Gastrocnemius medialis (tissue), 4 donors: ENCODE measurements at regions not wholly inside any gene's neighbourhood (a gene's known extent, or its start where the extent isn't known, plus 50 kb on each side); places are given as distances from the start of the nearest gene placed in this dataset.

Source experiments
- ATAC-seq, 2 donors: fragments of 150-250 bp; one replicate each; pipeline ENCODE4 v1.9.1; 2016
- DNase-seq, 2 donors: peaks; one replicate each; pipeline ENCODE4 v3.0.0-alpha.2; 2019
- H3K27ac ChIP-seq, 4 donors: fragments of 200-600 bp; sonication (generic); 1 replicate in 1 of 4; 2 replicates in 3 of 4; pipeline ENCODE4 v1.5.1; 2016 to 2018; ENCODE audit warnings: mild to moderate bottlenecking in 2 of 4, moderate library complexity in 1 of 4
- H3K27me3 ChIP-seq, 3 donors: fragments of 200-600 bp; sonication (generic) in 2 of 3; 1 replicate in 1 of 3; 2 replicates in 2 of 3; pipeline versions ENCODE4 v1.5.1 to v1.6.0; 2016 to 2019; ENCODE audit warnings: mild to moderate bottlenecking in 1 of 3, moderate library complexity in 1 of 3
- H3K36me3 ChIP-seq, 2 donors: fragments of 200-600 bp; sonication (generic) in 1 of 2; one replicate each; pipeline ENCODE4 v1.5.1; 2017 to 2018
- H3K4me1 ChIP-seq, 2 donors: fragments of 200-600 bp; sonication (generic) in 1 of 2; one replicate each; pipeline ENCODE4 v1.5.1; 2016 to 2017; ENCODE audit warnings: mild to moderate bottlenecking in 2 of 2
- H3K4me3 ChIP-seq, 4 donors: fragments of 200-600 bp; sonication (generic) in 3 of 4; 1 replicate in 1 of 4; 2 replicates in 3 of 4; pipeline ENCODE4 v1.5.1; 2016 to 2019; ENCODE audit warnings: mild to moderate bottlenecking in 2 of 4
- H3K9me3 ChIP-seq, 3 donors: fragments of 200-600 bp; sonication (generic) in 2 of 3; 1 replicate in 1 of 3; 2 replicates in 2 of 3; pipeline ENCODE4 v1.5.1; 2016 to 2019
- CTCF ChIP-seq, 5 experiments: fragments of 450-650 bp in 3 of 5; fragments of 200-600 bp in 2 of 5; sonication (generic) in 2 of 5; IDR thresholded peaks in 4 of 5; conservative IDR thresholded peaks in 1 of 5; 1 replicate in 4 of 5; 2 replicates in 1 of 5; pipeline ENCODE4 v1.5.1; 2016 to 2019; ENCODE audit warnings: antibody characterized with exemption in 5 of 5, mild to moderate bottlenecking in 3 of 5, moderate library complexity in 3 of 5
- POLR2A ChIP-seq, 2 donors: fragments of 450-650 bp; IDR thresholded peaks; one replicate each; pipeline ENCODE4 v1.6.1; 2017; ENCODE audit warnings: antibody characterized with exemption in 2 of 2, mild to moderate bottlenecking in 2 of 2, moderate library complexity in 2 of 2
- in situ Hi-C, 4 donors: fragments of 200-750 bp; cut with MboI; loops; one replicate each; pipeline versions ENCODE4 v1.15.0 to v1.8.0; 2017; ENCODE audit warnings: low sequenced_read_pairs in 4 of 4
- intact Hi-C: fragments of 100-400 bp; cut with DNase I; formaldehyde crosslinking; loops from one replicate; pipeline ENCODE4 v1.15.1; 2023; ENCODE audit warnings: low total_unique reads

GRCh38 chr1:58886611-58887010 is 102.8 kb upstream of the JUN start:
- intact Hi-C loops: loop anchor here (5.0 kb wide), 1 partner anchor 131 kb away; no protein-coding TSS in a partner anchor
- Histone ChIP-seq H3K4me3 (no peak overlapping the region), H3K9me3 (no peaks in the 10 kb centered on the region), H3K27me3 (no peaks in the 10 kb centered on the region), H3K4me1 (peaks cover 60 to 71% of the 10 kb centered on the region in 2 donors), H3K36me3 (no peaks in the 10 kb centered on the region), H3K27ac (peak overlapping the region; percentile 80 to 89 (median 84))
- TF ChIP-seq POLR2A (IDR thresholded peaks at IDR 0.05) (no peak), CTCF (IDR thresholded peaks at IDR 0.05 in 4 of 5, conservative IDR thresholded peaks at IDR 0.05 in 1 of 5) (no peak)
- in situ Hi-C loops: loop anchor here in 2 of 4 donors (25.0 kb wide), 2 partner anchors 99 to 401 kb away; partner anchors contain the start of genes FGGY (in 2 of the 2) and JUN (in 1 of the 2)
- peak; percentile 36 to 53 for DNase-seq
- peak; percentile 20 to 37 for ATAC-seq

- Histone ChIP-seq H3K27me3 (no peaks in the 10 kb centered on the region), H3K27ac (peak overlapping the region; percentile 80 to 89 (median 84)), H3K36me3 (no peaks in the 10 kb centered on the region), H3K4me3 (no peak overlapping the region), H3K9me3 (no peaks in the 10 kb centered on the region), H3K4me1 (peaks cover 55 to 67% of the 10 kb centered on the region in 2 donors)
- intact Hi-C loops: loop anchor here (5.0 kb wide), 1 partner anchor 130 kb away; no protein-coding TSS in a partner anchor
- in situ Hi-C loops: loop anchor here in 2 of 4 donors (25.0 kb wide), 2 partner anchors 100 to 400 kb away; partner anchors contain the start of genes FGGY (in 2 of the 2) and JUN (in 1 of the 2)
- no peak for TF ChIP-seq CTCF (IDR thresholded peaks at IDR 0.05 in 4 of 5, conservative IDR thresholded peaks at IDR 0.05 in 1 of 5)
- TF ChIP-seq POLR2A (IDR thresholded peaks at IDR 0.05): no peak
- DNase-seq (no peak), ATAC-seq (no peak)
Observed at GRCh38 chr1:58887059-58887458, 103.2 kb upstream of the JUN start.

- in situ Hi-C loops (loop anchor here in 2 of 4 donors (25.0 kb wide), 2 partner anchors 102 to 398 kb away; partner anchors contain the start of genes FGGY (in 2 of the 2) and JUN (in 1 of the 2)), intact Hi-C loops (loop anchor here (5.0 kb wide), 1 partner anchor 128 kb away; no protein-coding TSS in a partner anchor)
Observed at GRCh38 chr1:58888833-58889232, 105.0 kb upstream of the JUN start.

GRCh38 chr1:58890113-58890512 is 106.3 kb upstream of the JUN start:
- no peaks in the 10 kb centered on the region for H3K27me3 ChIP-seq
- ATAC-seq (no peak), DNase-seq (no peak)
- peaks cover 54 to 58% of the 10 kb centered on the region in 2 donors for H3K4me1 ChIP-seq
- no peaks in the 10 kb centered on the region for H3K9me3 ChIP-seq
- no peak overlapping the region for H3K27ac ChIP-seq
- no peak overlapping the region for H3K4me3 ChIP-seq
- intact Hi-C loops: no loop called here
- TF ChIP-seq POLR2A (IDR thresholded peaks at IDR 0.05): no peak
- in situ Hi-C loops: loop anchor here in 2 of 4 donors (10.0 to 25.0 kb wide), 3 partner anchors 103 to 535 kb away; partner anchors contain the start of genes FGGY (in 2 of the 2) and JUN (in 1 of the 2)
- no peaks in the 10 kb centered on the region for H3K36me3 ChIP-seq

More at GRCh38 chr1:58888833-58889232, 105.0 kb upstream of the JUN start:
- Histone ChIP-seq H3K9me3 (no peaks in the 10 kb centered on the region), H3K4me1 (peaks cover 55 to 61% of the 10 kb centered on the region in 2 donors), H3K27me3 (no peaks in the 10 kb centered on the region), H3K27ac (no peak overlapping the region), H3K4me3 (no peak overlapping the region), H3K36me3 (no peaks in the 10 kb centered on the region)
- DNase-seq (no peak), ATAC-seq (no peak)
- TF ChIP-seq CTCF (IDR thresholded peaks at IDR 0.05 in 4 of 5, conservative IDR thresholded peaks at IDR 0.05 in 1 of 5) (no peak), POLR2A (IDR thresholded peaks at IDR 0.05) (no peak)

- DNase-seq (no peak), ATAC-seq (no peak)
- H3K36me3 ChIP-seq: no peaks in the 10 kb centered on the region
- no peaks in the 10 kb centered on the region for H3K27me3 ChIP-seq
- in situ Hi-C loops: loop anchor here in 2 of 4 donors (10.0 to 25.0 kb wide), 3 partner anchors 103 to 534 kb away; partner anchors contain the start of genes FGGY (in 2 of the 2) and JUN (in 1 of the 2)
- H3K9me3 ChIP-seq: no peaks in the 10 kb centered on the region
- H3K4me3 ChIP-seq: no peak overlapping the region
- intact Hi-C loops: no loop called here
- peaks cover 54 to 58% of the 10 kb centered on the region in 2 donors for H3K4me1 ChIP-seq
- TF ChIP-seq CTCF (IDR thresholded peaks at IDR 0.05 in 4 of 5, conservative IDR thresholded peaks at IDR 0.05 in 1 of 5) (no peak), POLR2A (IDR thresholded peaks at IDR 0.05) (no peak)
- no peak overlapping the region for H3K27ac ChIP-seq
Observed at GRCh38 chr1:58890609-58891008, 106.8 kb upstream of the JUN start.
